K562 (cell line): ENCODE measurements at regions not wholly inside any gene's neighbourhood (a gene's known extent, or its start where the extent isn't known, plus 50 kb on each side); places are given as distances from the start of the nearest gene placed in this dataset.

Experiments used
- TF ChIP-seq, protein P1 (sequence below), 2 experiments: fragments of 450-650 bp in 1 of 2; sonication (generic) in 1 of 2; formaldehyde crosslinking in 1 of 2; IDR thresholded peaks; 2 replicates each; pipeline versions ENCODE4 v1.7.1 to v1.9.0; 2016 to 2022; ENCODE audit warnings: inconsistent platforms in 1 of 2, mild to moderate bottlenecking in 1 of 2, missing genetic modification reagents in 1 of 2

GRCh38 chr5:153403470-153403869, 87.0 kb upstream of the GRIA1 start (continued):
- TF ChIP-seq, protein P1, sequence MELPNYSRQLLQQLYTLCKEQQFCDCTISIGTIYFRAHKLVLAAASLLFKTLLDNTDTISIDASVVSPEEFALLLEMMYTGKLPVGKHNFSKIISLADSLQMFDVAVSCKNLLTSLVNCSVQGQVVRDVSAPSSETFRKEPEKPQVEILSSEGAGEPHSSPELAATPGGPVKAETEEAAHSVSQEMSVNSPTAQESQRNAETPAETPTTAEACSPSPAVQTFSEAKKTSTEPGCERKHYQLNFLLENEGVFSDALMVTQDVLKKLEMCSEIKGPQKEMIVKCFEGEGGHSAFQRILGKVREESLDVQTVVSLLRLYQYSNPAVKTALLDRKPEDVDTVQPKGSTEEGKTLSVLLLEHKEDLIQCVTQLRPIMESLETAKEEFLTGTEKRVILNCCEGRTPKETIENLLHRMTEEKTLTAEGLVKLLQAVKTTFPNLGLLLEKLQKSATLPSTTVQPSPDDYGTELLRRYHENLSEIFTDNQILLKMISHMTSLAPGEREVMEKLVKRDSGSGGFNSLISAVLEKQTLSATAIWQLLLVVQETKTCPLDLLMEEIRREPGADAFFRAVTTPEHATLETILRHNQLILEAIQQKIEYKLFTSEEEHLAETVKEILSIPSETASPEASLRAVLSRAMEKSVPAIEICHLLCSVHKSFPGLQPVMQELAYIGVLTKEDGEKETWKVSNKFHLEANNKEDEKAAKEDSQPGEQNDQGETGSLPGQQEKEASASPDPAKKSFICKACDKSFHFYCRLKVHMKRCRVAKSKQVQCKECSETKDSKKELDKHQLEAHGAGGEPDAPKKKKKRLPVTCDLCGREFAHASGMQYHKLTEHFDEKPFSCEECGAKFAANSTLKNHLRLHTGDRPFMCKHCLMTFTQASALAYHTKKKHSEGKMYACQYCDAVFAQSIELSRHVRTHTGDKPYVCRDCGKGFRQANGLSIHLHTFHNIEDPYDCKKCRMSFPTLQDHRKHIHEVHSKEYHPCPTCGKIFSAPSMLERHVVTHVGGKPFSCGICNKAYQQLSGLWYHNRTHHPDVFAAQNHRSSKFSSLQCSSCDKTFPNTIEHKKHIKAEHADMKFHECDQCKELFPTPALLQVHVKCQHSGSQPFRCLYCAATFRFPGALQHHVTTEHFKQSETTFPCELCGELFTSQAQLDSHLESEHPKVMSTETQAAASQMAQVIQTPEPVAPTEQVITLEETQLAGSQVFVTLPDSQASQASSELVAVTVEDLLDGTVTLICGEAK (IDR thresholded peaks at IDR 0.05) = peak; percentile 61
- TF ChIP-seq, protein P1 (CRISPR knock-in tag; IDR thresholded peaks at IDR 0.05) = no peak
